ENCODE measurements at regions not wholly inside any gene's neighbourhood (a gene's known extent, or its start where the extent isn't known, plus 50 kb on each side); places are given as distances from the start of the nearest gene placed in this dataset.

GRCh38 chr20:58583176-58583575 is 67.9 kb upstream of the STX16 start:
- TF ChIP-seq CTCF (IDR thresholded peaks at IDR 0.05) (no peak), POLR2A (IDR thresholded peaks at IDR 0.05) (no peak)

All from esophagus squamous epithelium (tissue), 4 donors.